Esophagus squamous epithelium (tissue), 4 donors: ENCODE measurements at regions not wholly inside any gene's neighbourhood (a gene's known extent, or its start where the extent isn't known, plus 50 kb on each side); places are given as distances from the start of the nearest gene placed in this dataset.

Experiments used
- CTCF ChIP-seq, 6 experiments: fragments of 450-650 bp in 4 of 6; fragments of 200-600 bp in 2 of 6; sonication (generic) in 2 of 6; IDR thresholded peaks; one replicate each; pipeline ENCODE4 v1.5.1; 2016 to 2019; ENCODE audit warnings: antibody characterized with exemption in 6 of 6, mild to moderate bottlenecking in 4 of 6, moderate library complexity in 4 of 6
- POLR2A ChIP-seq, 4 donors: fragments of 450-650 bp; IDR thresholded peaks; one replicate each; pipeline ENCODE4 v1.6.1; 2017; ENCODE audit warnings: antibody characterized with exemption in 4 of 4, mild to moderate bottlenecking in 4 of 4, moderate library complexity in 3 of 4

- TF ChIP-seq POLR2A (IDR thresholded peaks at IDR 0.05) (no peak), CTCF (IDR thresholded peaks at IDR 0.05) (no peak)
Measured at GRCh38 chr6:40162074-40162473, 227.8 kb upstream of the MOCS1 start.
